GM10266 (cell line): ENCODE measurements at regions not wholly inside any gene's neighbourhood (a gene's known extent, or its start where the extent isn't known, plus 50 kb on each side); places are given as distances from the start of the nearest gene placed in this dataset.

Experiments used
- DNase-seq: peaks from one replicate; pipeline ENCODE4 v3.0.0; 2012; ENCODE audit errors: extremely low spot score
- TF ChIP-seq, protein P1 (sequence below): IDR thresholded peaks from 2 replicates; pipeline ENCODE4 v1.5.1; 2012; ENCODE audit warnings: mild to moderate bottlenecking, low read depth; ENCODE audit not compliant: control insufficient read depth, insufficient read depth; ENCODE audit errors: missing control alignments

DNA sequence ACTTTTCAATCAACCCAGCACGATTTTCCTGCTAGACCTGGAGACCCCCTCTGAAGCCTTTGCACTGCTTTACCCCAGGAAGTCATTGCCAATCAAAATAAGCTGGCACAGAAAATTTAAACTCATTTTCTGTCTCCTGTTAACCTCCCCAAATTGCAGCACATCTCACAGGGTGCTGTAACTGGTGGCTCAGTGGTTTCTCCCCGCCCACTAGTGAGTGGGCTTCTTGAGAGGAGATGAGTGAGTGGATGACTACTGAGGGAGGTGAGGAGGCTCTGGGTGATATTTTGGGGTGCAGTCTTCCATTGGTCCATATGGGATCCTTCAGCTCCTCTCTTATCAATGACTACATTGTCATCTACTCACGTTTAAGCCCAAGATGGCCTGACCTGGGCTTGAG, 239.8 kb upstream of the HS6ST1 start:
- DNase-seq = no peak
- TF ChIP-seq, protein P1, sequence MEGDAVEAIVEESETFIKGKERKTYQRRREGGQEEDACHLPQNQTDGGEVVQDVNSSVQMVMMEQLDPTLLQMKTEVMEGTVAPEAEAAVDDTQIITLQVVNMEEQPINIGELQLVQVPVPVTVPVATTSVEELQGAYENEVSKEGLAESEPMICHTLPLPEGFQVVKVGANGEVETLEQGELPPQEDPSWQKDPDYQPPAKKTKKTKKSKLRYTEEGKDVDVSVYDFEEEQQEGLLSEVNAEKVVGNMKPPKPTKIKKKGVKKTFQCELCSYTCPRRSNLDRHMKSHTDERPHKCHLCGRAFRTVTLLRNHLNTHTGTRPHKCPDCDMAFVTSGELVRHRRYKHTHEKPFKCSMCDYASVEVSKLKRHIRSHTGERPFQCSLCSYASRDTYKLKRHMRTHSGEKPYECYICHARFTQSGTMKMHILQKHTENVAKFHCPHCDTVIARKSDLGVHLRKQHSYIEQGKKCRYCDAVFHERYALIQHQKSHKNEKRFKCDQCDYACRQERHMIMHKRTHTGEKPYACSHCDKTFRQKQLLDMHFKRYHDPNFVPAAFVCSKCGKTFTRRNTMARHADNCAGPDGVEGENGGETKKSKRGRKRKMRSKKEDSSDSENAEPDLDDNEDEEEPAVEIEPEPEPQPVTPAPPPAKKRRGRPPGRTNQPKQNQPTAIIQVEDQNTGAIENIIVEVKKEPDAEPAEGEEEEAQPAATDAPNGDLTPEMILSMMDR = no peak

DNA sequence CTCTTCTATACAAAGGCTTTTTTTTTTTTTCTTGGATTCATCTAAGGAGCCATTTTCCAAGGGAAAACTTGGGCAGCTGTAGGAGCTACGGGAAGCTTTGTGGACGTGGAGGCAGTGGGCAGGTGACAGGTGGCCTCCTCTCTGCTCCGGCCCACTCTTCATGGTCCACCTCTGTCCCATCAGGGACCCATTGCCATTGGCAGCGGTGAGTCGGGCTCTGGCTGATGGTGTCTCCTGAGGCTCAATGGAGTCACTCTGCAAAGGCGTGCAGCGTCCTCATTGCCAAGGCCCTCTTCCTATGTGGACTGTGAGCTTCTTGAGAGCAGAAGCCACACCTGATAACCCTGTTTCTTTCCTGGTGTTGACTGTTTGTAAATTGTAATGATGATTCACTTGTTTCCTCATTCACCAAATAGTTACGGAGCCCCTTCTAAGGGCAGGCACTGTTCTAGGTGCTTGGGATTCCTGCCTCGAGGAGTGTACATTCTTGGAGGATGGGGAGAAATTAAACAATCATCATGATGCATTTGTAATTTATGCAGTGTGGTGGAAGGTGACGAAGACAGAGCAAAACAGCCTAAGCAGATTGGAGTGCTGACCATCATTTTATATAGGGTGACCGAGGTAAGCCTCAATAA, 240.3 kb upstream of the HS6ST1 start:
- TF ChIP-seq, protein P1 = no peak
- DNase-seq = no peak

DNA sequence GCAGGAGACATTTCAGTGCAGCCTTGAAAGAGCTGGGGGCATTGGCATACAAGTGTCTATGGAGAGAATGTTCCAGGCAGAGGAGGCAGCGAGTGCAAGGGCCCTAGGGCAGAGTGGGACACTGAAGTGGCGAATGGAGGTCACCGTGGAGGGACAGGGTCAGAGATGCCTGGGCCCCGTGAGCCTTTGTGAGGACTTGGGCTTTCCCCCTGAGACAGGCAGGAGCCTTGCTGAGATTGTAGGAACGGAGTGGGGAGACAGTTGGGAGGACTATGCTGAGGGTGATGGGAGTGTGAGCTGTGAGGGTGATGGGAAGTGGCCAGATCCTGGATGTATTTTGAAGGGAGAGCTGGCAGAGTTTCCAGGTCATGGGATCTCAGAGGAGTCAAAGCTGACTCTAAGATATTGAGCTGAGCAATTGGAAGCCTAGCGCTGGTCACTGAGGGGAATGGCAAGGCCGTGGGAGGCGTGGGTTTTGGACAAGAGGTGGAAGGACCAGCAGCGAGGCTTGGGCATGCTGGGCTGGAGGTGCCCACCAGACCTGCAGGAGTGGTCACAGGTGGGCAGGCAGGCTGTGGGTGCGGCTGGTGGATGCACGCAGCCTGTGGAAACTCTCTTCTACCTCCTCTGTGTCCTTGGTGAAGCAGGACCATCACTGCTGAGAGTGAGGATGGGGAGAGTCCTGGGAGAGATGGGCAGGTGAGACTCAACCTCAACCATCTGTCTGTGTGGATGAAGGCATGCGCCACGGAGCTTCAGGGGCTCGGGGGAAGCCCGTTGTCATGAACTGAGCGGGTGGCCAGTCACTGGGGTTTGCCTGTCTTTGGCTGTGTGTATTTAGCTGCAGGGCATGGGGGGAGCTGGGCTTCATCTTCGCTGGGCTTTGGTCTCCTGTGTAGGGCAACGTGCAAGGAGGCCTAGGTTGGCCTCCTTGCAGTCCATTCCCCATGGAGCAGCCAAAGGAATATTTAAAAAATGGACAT, 241.2 kb upstream of the HS6ST1 start:
- no peak for DNase-seq
- TF ChIP-seq, protein P1 = no peak

DNA sequence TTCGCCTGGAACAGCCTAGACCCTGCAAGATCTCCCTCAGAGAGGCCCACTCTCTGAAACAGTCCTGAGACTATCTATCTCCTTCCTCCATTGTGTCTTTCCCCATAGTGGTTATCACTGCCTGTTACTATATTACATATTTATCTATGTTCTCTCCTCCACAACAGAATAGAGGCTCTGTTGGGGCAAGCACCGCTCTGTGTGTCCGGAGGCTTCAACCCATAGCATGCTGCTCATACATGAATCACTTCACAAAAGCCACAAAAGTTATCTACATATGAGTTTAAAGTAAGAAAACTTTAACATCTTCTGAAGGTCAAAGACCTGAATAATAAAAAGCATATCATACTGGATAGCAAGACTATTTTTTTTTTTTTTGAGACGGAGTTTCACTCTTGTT, 242.1 kb upstream of the HS6ST1 start:
- DNase-seq = no peak
- TF ChIP-seq, protein P1 = no peak

DNA sequence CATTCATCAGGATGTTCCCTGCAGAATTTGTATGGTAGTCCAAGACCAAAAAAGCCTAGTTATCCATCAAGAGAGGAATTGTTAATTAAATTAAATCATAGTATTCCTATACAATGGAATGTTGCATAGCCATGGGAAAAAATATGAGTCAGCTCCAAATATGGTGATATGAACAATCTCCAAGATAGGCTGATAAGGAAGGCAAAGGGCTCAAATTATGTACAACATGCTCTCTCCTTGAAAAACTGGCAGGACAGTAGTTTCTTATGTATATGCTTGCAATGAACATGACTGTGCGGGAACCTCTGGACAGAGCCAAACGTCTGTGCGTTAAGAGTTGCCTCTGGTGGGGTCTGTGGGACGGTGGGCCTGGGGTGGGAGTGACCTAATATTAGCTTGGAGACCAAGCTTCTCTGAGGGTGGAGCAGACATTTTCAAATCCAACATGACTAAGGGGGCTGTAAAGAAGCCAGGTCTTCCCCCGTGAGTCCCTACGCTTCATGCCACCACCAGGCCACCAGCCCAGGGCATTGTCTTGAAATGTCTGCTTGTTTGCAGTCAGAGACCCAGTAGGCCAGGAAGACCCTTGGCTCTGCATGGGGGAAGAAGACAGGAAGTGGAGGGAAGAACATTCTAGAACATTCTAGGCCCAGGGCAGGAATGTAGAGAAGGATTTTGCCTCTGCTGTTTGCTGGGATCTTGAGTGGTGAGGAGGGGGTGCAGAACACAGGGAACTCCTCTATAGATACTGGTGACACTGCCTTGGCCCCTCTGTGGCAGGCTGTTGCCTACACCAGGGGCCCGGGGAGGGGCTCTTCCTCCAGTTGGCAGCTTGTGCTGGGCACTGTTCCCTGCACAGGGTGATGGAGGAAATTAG, 244.0 kb upstream of the HS6ST1 start:
- DNase-seq = no peak
- TF ChIP-seq, protein P1 = no peak

DNA sequence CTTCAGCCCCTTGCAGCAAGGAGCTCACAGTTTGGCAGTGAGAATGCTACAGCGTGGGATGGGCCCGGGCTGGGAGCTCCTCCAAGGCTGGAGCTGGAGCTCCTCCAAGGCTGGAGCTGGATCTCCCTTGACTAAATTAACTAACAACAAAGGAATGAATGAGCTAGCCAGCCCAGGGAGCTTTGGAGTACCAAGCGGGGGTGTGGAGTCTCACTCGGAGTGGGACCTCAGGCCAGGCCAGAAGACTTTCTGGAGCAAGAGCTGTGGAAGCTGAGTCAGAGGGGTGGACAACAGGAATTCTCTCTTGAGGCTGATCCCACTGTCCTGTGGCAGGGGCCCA, 244.7 kb upstream of the HS6ST1 start:
- no peak for DNase-seq
- TF ChIP-seq, protein P1 = no peak

DNA sequence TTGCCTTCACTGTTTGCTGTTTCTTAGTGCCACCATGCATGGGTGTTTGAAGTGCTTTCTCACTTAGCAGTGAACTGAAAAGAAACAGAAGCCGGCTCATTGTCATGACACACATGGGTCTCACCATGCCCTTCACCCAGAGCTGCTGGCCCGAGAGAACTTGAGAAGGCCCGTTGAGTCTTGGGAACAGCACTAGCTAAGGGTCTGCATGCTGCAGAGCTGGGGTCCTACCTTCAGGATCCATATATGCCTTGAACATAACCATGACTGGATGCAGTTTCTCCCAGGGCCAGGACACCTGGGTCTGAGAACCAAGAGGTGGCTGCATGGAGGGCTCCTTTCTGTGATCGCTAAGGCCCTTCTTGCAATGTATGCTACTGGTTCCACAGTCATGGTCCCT, 245.5 kb upstream of the HS6ST1 start:
- no peak for DNase-seq
- TF ChIP-seq, protein P1 = no peak
